ENCODE measurements at regions not wholly inside any gene's neighbourhood (a gene's known extent, or its start where the extent isn't known, plus 50 kb on each side); places are given as distances from the start of the nearest gene placed in this dataset.

- no peak for TF ChIP-seq POLR2A (IDR thresholded peaks at IDR 0.05)
- TF ChIP-seq, protein P1, sequence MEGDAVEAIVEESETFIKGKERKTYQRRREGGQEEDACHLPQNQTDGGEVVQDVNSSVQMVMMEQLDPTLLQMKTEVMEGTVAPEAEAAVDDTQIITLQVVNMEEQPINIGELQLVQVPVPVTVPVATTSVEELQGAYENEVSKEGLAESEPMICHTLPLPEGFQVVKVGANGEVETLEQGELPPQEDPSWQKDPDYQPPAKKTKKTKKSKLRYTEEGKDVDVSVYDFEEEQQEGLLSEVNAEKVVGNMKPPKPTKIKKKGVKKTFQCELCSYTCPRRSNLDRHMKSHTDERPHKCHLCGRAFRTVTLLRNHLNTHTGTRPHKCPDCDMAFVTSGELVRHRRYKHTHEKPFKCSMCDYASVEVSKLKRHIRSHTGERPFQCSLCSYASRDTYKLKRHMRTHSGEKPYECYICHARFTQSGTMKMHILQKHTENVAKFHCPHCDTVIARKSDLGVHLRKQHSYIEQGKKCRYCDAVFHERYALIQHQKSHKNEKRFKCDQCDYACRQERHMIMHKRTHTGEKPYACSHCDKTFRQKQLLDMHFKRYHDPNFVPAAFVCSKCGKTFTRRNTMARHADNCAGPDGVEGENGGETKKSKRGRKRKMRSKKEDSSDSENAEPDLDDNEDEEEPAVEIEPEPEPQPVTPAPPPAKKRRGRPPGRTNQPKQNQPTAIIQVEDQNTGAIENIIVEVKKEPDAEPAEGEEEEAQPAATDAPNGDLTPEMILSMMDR (IDR thresholded peaks at IDR 0.05): no peak
- TF ChIP-seq EP300 (IDR thresholded peaks at IDR 0.05): no peak
These were observed 90.3 kb downstream of the OLIG3 start for GRCh38 chr6:137403855-137404254.

All from tibial nerve (tissue), 4 donors.